ENCODE measurements at regions not wholly inside any gene's neighbourhood (a gene's known extent, or its start where the extent isn't known, plus 50 kb on each side); places are given as distances from the start of the nearest gene placed in this dataset.

- TF ChIP-seq CTCF (IDR thresholded peaks at IDR 0.05): no peak
- Histone ChIP-seq H3K4me3 (no peak overlapping the region), H3K27ac (no peak overlapping the region)
- DNase-seq (ENCODE audit: low spot score): no peak
Observed at GRCh38 chr13:108566413-108567170, 62.8 kb upstream of the MYO16 start.

- no peak for DNase-seq (ENCODE audit: low spot score)
Observed at GRCh38 chr13:108572782-108573211, 56.6 kb upstream of the MYO16 start.

GRCh38 chr13:108573455-108573854, 56.0 kb upstream of the MYO16 start:
- no peak for TF ChIP-seq CTCF (IDR thresholded peaks at IDR 0.05)
- no peak for DNase-seq (ENCODE audit: low spot score)
- no peak overlapping the region for H3K27ac ChIP-seq
- H3K4me3 ChIP-seq: no peak overlapping the region

More at GRCh38 chr13:108572782-108573211, 56.6 kb upstream of the MYO16 start:
- TF ChIP-seq CTCF (IDR thresholded peaks at IDR 0.05): no peak
- no peak overlapping the region for H3K4me3 ChIP-seq
- no peak overlapping the region for H3K27ac ChIP-seq

GRCh38 chr13:108574856-108575255, 54.6 kb upstream of the MYO16 start:
- Histone ChIP-seq H3K4me3 (no peak overlapping the region), H3K27ac (no peak overlapping the region)
- DNase-seq (ENCODE audit: low spot score): no peak
- TF ChIP-seq CTCF (IDR thresholded peaks at IDR 0.05): no peak

GRCh38 chr13:108575430-108575829, 54.0 kb upstream of the MYO16 start:
- DNase-seq (ENCODE audit: low spot score): no peak
- Histone ChIP-seq H3K27ac (no peak overlapping the region), H3K4me3 (no peak overlapping the region)
- no peak for TF ChIP-seq CTCF (IDR thresholded peaks at IDR 0.05)
